Mesenchymal stem cell (in vitro differentiated cells and primary cell): ENCODE measurements at regions not wholly inside any gene's neighbourhood (a gene's known extent, or its start where the extent isn't known, plus 50 kb on each side); places are given as distances from the start of the nearest gene placed in this dataset.

Source experiments
- DNase-seq: peaks from one replicate; pipeline ENCODE4 v3.0.0-alpha.2; 2013
- H2AFZ ChIP-seq: one replicate; pipeline ENCODE4 v1.6.1; 2013; ENCODE audit warnings: low read depth, mild to moderate bottlenecking, control low read depth, inconsistent platforms, low read length, moderate library complexity
- H2AK5ac ChIP-seq: 2 replicates; pipeline ENCODE4 v1.6.1; 2013; ENCODE audit warnings: low read length, moderate library complexity, mild to moderate bottlenecking, inconsistent platforms; ENCODE audit not compliant: severe bottlenecking
- H2BK120ac ChIP-seq: one replicate; pipeline ENCODE4 v1.6.1; 2013; ENCODE audit warnings: low read depth, mild to moderate bottlenecking, inconsistent platforms, low read length, moderate library complexity
- H2BK12ac ChIP-seq, 2 experiments: one replicate each; pipeline ENCODE4 v1.6.1; 2013; ENCODE audit warnings: inconsistent platforms in 2 of 2, low read length in 2 of 2, mild to moderate bottlenecking in 2 of 2, moderate library complexity in 2 of 2, control low read depth in 1 of 2
- H2BK15ac ChIP-seq: one replicate; pipeline ENCODE4 v1.6.1; 2013; ENCODE audit warnings: mild to moderate bottlenecking, low read depth, inconsistent platforms; ENCODE audit not compliant: poor library complexity, severe bottlenecking
- H2BK5ac ChIP-seq: 2 replicates; pipeline ENCODE4 v1.6.1; 2013; ENCODE audit warnings: low read depth, mild to moderate bottlenecking, low read length, control low read depth, inconsistent platforms; ENCODE audit not compliant: poor library complexity, severe bottlenecking
- H3K14ac ChIP-seq, 2 experiments: one replicate each; pipeline ENCODE4 v1.6.1; 2013; ENCODE audit warnings: inconsistent platforms in 2 of 2, low read length in 2 of 2, control low read depth in 1 of 2, mild to moderate bottlenecking in 1 of 2, moderate library complexity in 1 of 2
- H3K18ac ChIP-seq, 2 experiments: one replicate each; pipeline ENCODE4 v1.6.1; 2013; ENCODE audit warnings: inconsistent platforms in 2 of 2, low read length in 2 of 2, control low read depth in 1 of 2, low read depth in 1 of 2, mild to moderate bottlenecking in 1 of 2
- H3K23ac ChIP-seq, 2 experiments: one replicate each; pipeline ENCODE4 v1.6.1; 2013; ENCODE audit warnings: inconsistent platforms in 2 of 2, low read length in 2 of 2, mild to moderate bottlenecking in 2 of 2, moderate library complexity in 2 of 2, control low read depth in 1 of 2
- H3K27ac ChIP-seq: 2 replicates; pipeline ENCODE4 v1.5.1; 2013; ENCODE audit warnings: mild to moderate bottlenecking, moderate library complexity, low read length, control low read depth, inconsistent platforms; ENCODE audit not compliant: poor library complexity, severe bottlenecking
- H3K27me3 ChIP-seq, 2 experiments: 2 replicates each; pipeline versions ENCODE4 v1.6.1 to v1.7.0; 2013; ENCODE audit warnings: low read length in 2 of 2, mild to moderate bottlenecking in 2 of 2, moderate library complexity in 2 of 2, control low read depth in 1 of 2, inconsistent platforms in 1 of 2; ENCODE audit not compliant: control insufficient read depth in 1 of 2, insufficient read depth in 1 of 2
- H3K36me3 ChIP-seq, 2 experiments: 2 replicates each; pipeline versions ENCODE4 v1.6.1 to v1.7.0; 2013; ENCODE audit warnings: low read length in 2 of 2, control low read depth in 1 of 2, inconsistent platforms in 1 of 2, low read depth in 1 of 2, mild to moderate bottlenecking in 1 of 2; ENCODE audit not compliant: insufficient read depth in 2 of 2, control insufficient read depth in 1 of 2
- H3K4ac ChIP-seq, 2 experiments: one replicate each; pipeline ENCODE4 v1.6.1; 2013; ENCODE audit warnings: inconsistent platforms in 2 of 2, low read length in 2 of 2, mild to moderate bottlenecking in 2 of 2, moderate library complexity in 2 of 2, control low read depth in 1 of 2, low read depth in 1 of 2
- H3K4me1 ChIP-seq: 2 replicates; pipeline ENCODE4 v1.6.1; 2013; ENCODE audit warnings: low read depth, low read length, control low read depth; ENCODE audit not compliant: control insufficient read depth, insufficient read depth
- H3K4me2 ChIP-seq: 2 replicates; pipeline ENCODE4 v1.6.1; 2013; ENCODE audit warnings: low read length, mild to moderate bottlenecking, inconsistent platforms; ENCODE audit not compliant: poor library complexity, severe bottlenecking
- H3K4me3 ChIP-seq, 2 experiments: 2 replicates each; pipeline versions ENCODE4 v1.5.1 to v1.7.0; 2013; ENCODE audit warnings: low read length in 2 of 2, mild to moderate bottlenecking in 2 of 2, control low read depth in 1 of 2, low read depth in 1 of 2; ENCODE audit not compliant: insufficient read depth in 1 of 2
- H3K79me1 ChIP-seq: replicated peaks from 2 replicates; pipeline ENCODE4 v1.6.1; 2013; ENCODE audit warnings: mild to moderate bottlenecking, control low read depth, low read length, inconsistent platforms; ENCODE audit not compliant: poor library complexity, severe bottlenecking
- H3K9ac ChIP-seq: 2 replicates; pipeline ENCODE4 v1.7.0; 2013; ENCODE audit warnings: mild to moderate bottlenecking, low read length, moderate library complexity
- H3K9me3 ChIP-seq: 2 replicates; pipeline ENCODE4 v1.7.0; 2013; ENCODE audit warnings: mild to moderate bottlenecking, low read length; ENCODE audit not compliant: control insufficient read depth
- H4K8ac ChIP-seq: one replicate; pipeline ENCODE4 v1.6.1; 2013; ENCODE audit warnings: inconsistent platforms, mild to moderate bottlenecking, low read length, moderate library complexity
- H4K91ac ChIP-seq: one replicate; pipeline ENCODE4 v1.6.1; 2013; ENCODE audit warnings: mild to moderate bottlenecking, low read length, inconsistent platforms
- WGBS: methylation state at CpG from one replicate; pipeline ENCODE4 v1.1.7; 2013; ENCODE audit warnings: mixed read lengths; 5-methylcytosine and 5-hydroxymethylcytosine counted together

GRCh38 chr20:41910558-41910957 lies 292.4 kb upstream of the CHD6 start:
- H2BK15ac ChIP-seq, result no peak overlapping the region
- no peak overlapping the region for H3K27ac ChIP-seq
- no peaks in the 10 kb centered on the region for H3K79me1 ChIP-seq
- H2BK12ac ChIP-seq, result no peak overlapping the region
- no peak overlapping the region for H3K18ac ChIP-seq
- WGBS, result no CpG with 5 or more reads among the region's 1 CpG
- no peak overlapping the region for H3K4ac ChIP-seq
- no peak overlapping the region for H3K4me2 ChIP-seq
- DNase-seq, result no peak
- no peaks in the 10 kb centered on the region for H3K4me1 ChIP-seq
- no peak overlapping the region for H3K14ac ChIP-seq
- H3K9ac ChIP-seq, result no peak overlapping the region
- H3K9me3 ChIP-seq, result no peaks in the 10 kb centered on the region
- no peak overlapping the region for H4K8ac ChIP-seq
- H2BK5ac ChIP-seq, result no peak overlapping the region
- H3K27me3 ChIP-seq, result no peaks in the 10 kb centered on the region
- no peak overlapping the region for H4K91ac ChIP-seq
- no peak overlapping the region for H3K4me3 ChIP-seq
- no peak overlapping the region for H2AK5ac ChIP-seq
- H3K23ac ChIP-seq, result no peak overlapping the region
- no peaks in the 10 kb centered on the region for H3K36me3 ChIP-seq
- no peak overlapping the region for H2AFZ ChIP-seq
- H2BK120ac ChIP-seq, result no peak overlapping the region

GRCh38 chr20:41905199-41905598 lies 287.0 kb upstream of the CHD6 start:
- no peak overlapping the region for H3K23ac ChIP-seq
- H2BK15ac ChIP-seq, result no peak overlapping the region
- no peak overlapping the region for H2BK120ac ChIP-seq
- H3K79me1 ChIP-seq, result no peaks in the 10 kb centered on the region
- no peak overlapping the region for H4K8ac ChIP-seq
- no peak overlapping the region for H3K27ac ChIP-seq
- H3K4me2 ChIP-seq, result no peak overlapping the region
- no peak overlapping the region for H4K91ac ChIP-seq
- H3K36me3 ChIP-seq, result no peaks in the 10 kb centered on the region
- no peak overlapping the region for H3K4me3 ChIP-seq
- H2BK5ac ChIP-seq, result no peak overlapping the region
- H3K27me3 ChIP-seq, result peaks cover 0 to 25% of the 10 kb centered on the region in 2 experiments
- H3K9me3 ChIP-seq, result no peaks in the 10 kb centered on the region
- no peak overlapping the region for H2AK5ac ChIP-seq
- H2BK12ac ChIP-seq, result no peak overlapping the region
- no peak overlapping the region for H3K14ac ChIP-seq
- H3K4me1 ChIP-seq, result no peaks in the 10 kb centered on the region
- no peak overlapping the region for H3K9ac ChIP-seq
- 73% methylated on average over 4 of the region's 4 CpGs for WGBS
- no peak overlapping the region for H3K4ac ChIP-seq
- H2AFZ ChIP-seq, result no peak overlapping the region
- no peak overlapping the region for H3K18ac ChIP-seq
- no peak for DNase-seq

GRCh38 chr20:41903586-41903985 lies 285.4 kb upstream of the CHD6 start:
- WGBS, result 78% methylated on average over 4 of the region's 4 CpGs
- no peak overlapping the region for H2BK12ac ChIP-seq
- H3K9ac ChIP-seq, result no peak overlapping the region

GRCh38 chr20:41902346-41902745 lies 284.2 kb upstream of the CHD6 start:
- DNase-seq, result no peak
- H3K23ac ChIP-seq, result no peak overlapping the region
- no peaks in the 10 kb centered on the region for H3K9me3 ChIP-seq
- no peak overlapping the region for H3K4me2 ChIP-seq
- H2BK5ac ChIP-seq, result no peak overlapping the region
- no peak overlapping the region for H3K4me3 ChIP-seq
- H3K4me1 ChIP-seq, result no peaks in the 10 kb centered on the region
- H2AFZ ChIP-seq, result no peak overlapping the region
- H4K91ac ChIP-seq, result no peak overlapping the region
- H3K14ac ChIP-seq, result no peak overlapping the region
- no peak overlapping the region for H4K8ac ChIP-seq
- H3K4ac ChIP-seq, result no peak overlapping the region
- peaks cover 0 to 26% of the 10 kb centered on the region in 2 experiments for H3K27me3 ChIP-seq
- H3K18ac ChIP-seq, result no peak overlapping the region
- H2BK15ac ChIP-seq, result no peak overlapping the region
- WGBS, result 67% methylated on average over 4 of the region's 4 CpGs
- no peak overlapping the region for H3K27ac ChIP-seq
- H2BK12ac ChIP-seq, result no peak overlapping the region
- no peak overlapping the region for H3K9ac ChIP-seq
- no peak overlapping the region for H2AK5ac ChIP-seq
- no peaks in the 10 kb centered on the region for H3K36me3 ChIP-seq
- no peaks in the 10 kb centered on the region for H3K79me1 ChIP-seq
- H2BK120ac ChIP-seq, result no peak overlapping the region

More at GRCh38 chr20:41903586-41903985, 285.4 kb upstream of the CHD6 start:
- Histone ChIP-seq H2BK15ac (no peak overlapping the region), H3K4me2 (no peak overlapping the region), H2BK120ac (no peak overlapping the region), H3K79me1 (no peaks in the 10 kb centered on the region), H2AFZ (no peak overlapping the region), H3K9me3 (no peaks in the 10 kb centered on the region), H3K4me1 (no peaks in the 10 kb centered on the region), H4K91ac (no peak overlapping the region), H3K4ac (no peak overlapping the region), H3K4me3 (no peak overlapping the region), H3K23ac (no peak overlapping the region), H3K14ac (no peak overlapping the region), H3K18ac (no peak overlapping the region), H2AK5ac (no peak overlapping the region), H2BK5ac (no peak overlapping the region), H3K27me3 (peaks cover 0 to 26% of the 10 kb centered on the region in 2 experiments), H3K36me3 (no peaks in the 10 kb centered on the region), H4K8ac (no peak overlapping the region), H3K27ac (no peak overlapping the region)
- no peak for DNase-seq
